Progenitor cell of endocrine pancreas (in vitro differentiated cells): ENCODE measurements at regions not wholly inside any gene's neighbourhood (a gene's known extent, or its start where the extent isn't known, plus 50 kb on each side); places are given as distances from the start of the nearest gene placed in this dataset.
"Not testable (repeated sequence)": the region's sequence is repeated elsewhere in the genome, so short reads cannot be mapped to it uniquely, and the experiment has no call there.

Source experiments
- DNase-seq: peaks from one replicate; pipeline ENCODE4 v3.0.0; 2021; ENCODE audit warnings: low spot score; ENCODE audit not compliant: unreplicated experiment
- H3K27ac Mint-ChIP-seq: 2 replicates; pipeline ENCODE4 v1.8.0; 2021; ENCODE audit warnings: mild to moderate bottlenecking, moderate library complexity, mixed read lengths
- H3K27me3 Mint-ChIP-seq: 2 replicates; pipeline ENCODE4 v1.8.0; 2021; ENCODE audit warnings: mixed read lengths
- H3K36me3 Mint-ChIP-seq: 2 replicates; pipeline ENCODE4 v1.8.0; 2022; ENCODE audit warnings: mixed read lengths; ENCODE audit not compliant: insufficient read depth
- H3K4me1 Mint-ChIP-seq: 2 replicates; pipeline ENCODE4 v1.8.0; 2021; ENCODE audit warnings: low read depth, mixed read lengths
- H3K4me3 Mint-ChIP-seq: 2 replicates; pipeline ENCODE4 v1.8.0; 2021; ENCODE audit warnings: low read depth, mild to moderate bottlenecking, moderate library complexity, mixed read lengths
- H3K9me3 Mint-ChIP-seq: 2 replicates; pipeline ENCODE4 v1.8.0; 2021; ENCODE audit warnings: low read depth, mixed read lengths
- CTCF ChIP-seq: fragments of 200-600 bp; sonication (generic); IDR thresholded peaks from one replicate; pipeline ENCODE4 v1.5.0; 2021; ENCODE audit warnings: antibody characterized with exemption, mild to moderate bottlenecking; ENCODE audit not compliant: unreplicated experiment

- Mint-ChIP-seq H3K9me3 (no peaks in the 10 kb centered on the region), H3K4me3 (no peak overlapping the region), H3K27me3 (peaks cover 19% of the 10 kb centered on the region), H3K27ac (no peak overlapping the region), H3K36me3 (no peaks in the 10 kb centered on the region), H3K4me1 (peaks cover 24% of the 10 kb centered on the region)
- no peak for TF ChIP-seq CTCF
- DNase-seq, result no peak
Measured at GRCh38 chrX:7987160-7988012, 60.2 kb upstream of the PNPLA4 start.

GRCh38 chrX:7986738-7987137 is 59.5 kb upstream of the PNPLA4 start:
- DNase-seq, H3K9me3 Mint-ChIP-seq, H3K36me3 Mint-ChIP-seq, H3K27ac Mint-ChIP-seq, H3K4me3 Mint-ChIP-seq: not testable (repeated sequence)
- Mint-ChIP-seq H3K4me1 (peaks cover 24% of the 10 kb centered on the region), H3K27me3 (peaks cover 18% of the 10 kb centered on the region)

- Mint-ChIP-seq H3K36me3 (no peaks in the 10 kb centered on the region), H3K27ac (no peak overlapping the region), H3K4me1 (peaks cover 24% of the 10 kb centered on the region), H3K4me3 (no peak overlapping the region), H3K27me3 (peaks cover 18% of the 10 kb centered on the region), H3K9me3 (no peaks in the 10 kb centered on the region)
- TF ChIP-seq CTCF, result no peak
- DNase-seq, result no peak
Measured at GRCh38 chrX:7985568-7985967, 58.4 kb upstream of the PNPLA4 start.

- no peak for TF ChIP-seq CTCF
- H3K4me3 Mint-ChIP-seq, result no peak overlapping the region
- peaks cover 14% of the 10 kb centered on the region for H3K27me3 Mint-ChIP-seq
- peaks cover 24% of the 10 kb centered on the region for H3K4me1 Mint-ChIP-seq
- no peaks in the 10 kb centered on the region for H3K36me3 Mint-ChIP-seq
- DNase-seq, result no peak
- H3K9me3 Mint-ChIP-seq, result peaks cover 7% of the 10 kb centered on the region
- H3K27ac Mint-ChIP-seq, result no peak overlapping the region
Measured at GRCh38 chrX:7983581-7983980, 56.4 kb upstream of the PNPLA4 start.
